Stimulated activated CD4-positive, alpha-beta T cell treated with anti-CD3 and anti-CD28 coated beads, Interleukin-15, amount 100 ng/mL, for 1 hour (primary cell): ENCODE measurements at regions not wholly inside any gene's neighbourhood (a gene's known extent, or its start where the extent isn't known, plus 50 kb on each side); places are given as distances from the start of the nearest gene placed in this dataset.
"Not testable (repeated sequence)": the region's sequence is repeated elsewhere in the genome, so short reads cannot be mapped to it uniquely, and the experiment has no call there.

ENCODE experiments used
- DNase-seq, 2 donors: peaks; one replicate each; pipeline ENCODE4 v3.0.0-alpha.2; 2020; ENCODE audit warnings: low read depth in 1 of 2, low spot score in 1 of 2

GRCh38 chr20:56724241-56724757 is 95.2 kb downstream of the TFAP2C start:
- DNase-seq: no peak

GRCh38 chr20:56730003-56730402 is 100.9 kb downstream of the TFAP2C start:
- no peak for DNase-seq

- DNase-seq: no peak
Observed at GRCh38 chr20:56730996-56731395, 101.9 kb downstream of the TFAP2C start.

GRCh38 chr20:56731476-56731875 is 102.4 kb downstream of the TFAP2C start:
- no peak for DNase-seq

GRCh38 chr20:56733967-56734366 is 104.9 kb downstream of the TFAP2C start:
- no peak for DNase-seq

- no peak for DNase-seq
Observed at GRCh38 chr20:56735084-56735642, 106.1 kb downstream of the TFAP2C start.

GRCh38 chr20:56736285-56736857 is 107.3 kb downstream of the TFAP2C start:
- DNase-seq: no peak

- DNase-seq: not testable (repeated sequence)
Observed at GRCh38 chr20:56744325-56744821, 115.3 kb downstream of the TFAP2C start.

GRCh38 chr20:56748476-56749377 is 119.6 kb downstream of the TFAP2C start:
- DNase-seq: no peak

GRCh38 chr20:56750430-56750829 is 121.3 kb downstream of the TFAP2C start:
- DNase-seq: no peak

GRCh38 chr20:56752274-56752673 is 123.2 kb downstream of the TFAP2C start:
- no peak for DNase-seq

- DNase-seq: no peak
Observed at GRCh38 chr20:56755201-56755600, 126.1 kb downstream of the TFAP2C start.

GRCh38 chr20:56756658-56757057 is 127.6 kb downstream of the TFAP2C start:
- DNase-seq: not testable (repeated sequence)

GRCh38 chr20:56758706-56759105 is 129.6 kb downstream of the TFAP2C start:
- DNase-seq: no peak

- DNase-seq: no peak
Observed at GRCh38 chr20:56759741-56760278, 130.7 kb downstream of the TFAP2C start.

GRCh38 chr20:56760610-56761009 is 131.5 kb downstream of the TFAP2C start:
- no peak for DNase-seq

- DNase-seq: no peak
Observed at GRCh38 chr20:56761393-56761792, 132.3 kb downstream of the TFAP2C start.

- DNase-seq: no peak
Observed at GRCh38 chr20:56762401-56762800, 133.3 kb downstream of the TFAP2C start.

- DNase-seq: no peak
Observed at GRCh38 chr20:56762829-56763228, 133.7 kb downstream of the TFAP2C start.

GRCh38 chr20:56764671-56765070 is 135.6 kb downstream of the TFAP2C start:
- no peak for DNase-seq
